GM18907 (cell line): ENCODE measurements at regions not wholly inside any gene's neighbourhood (a gene's known extent, or its start where the extent isn't known, plus 50 kb on each side); places are given as distances from the start of the nearest gene placed in this dataset.

ENCODE experiments used
- ATAC-seq: cut with Tn5 transposase; IDR thresholded peaks from one replicate; pipeline ENCODE4 v1.9.1; 2021; ENCODE audit warnings: mild to moderate bottlenecking, moderate library complexity; ENCODE audit not compliant: unreplicated experiment

DNA sequence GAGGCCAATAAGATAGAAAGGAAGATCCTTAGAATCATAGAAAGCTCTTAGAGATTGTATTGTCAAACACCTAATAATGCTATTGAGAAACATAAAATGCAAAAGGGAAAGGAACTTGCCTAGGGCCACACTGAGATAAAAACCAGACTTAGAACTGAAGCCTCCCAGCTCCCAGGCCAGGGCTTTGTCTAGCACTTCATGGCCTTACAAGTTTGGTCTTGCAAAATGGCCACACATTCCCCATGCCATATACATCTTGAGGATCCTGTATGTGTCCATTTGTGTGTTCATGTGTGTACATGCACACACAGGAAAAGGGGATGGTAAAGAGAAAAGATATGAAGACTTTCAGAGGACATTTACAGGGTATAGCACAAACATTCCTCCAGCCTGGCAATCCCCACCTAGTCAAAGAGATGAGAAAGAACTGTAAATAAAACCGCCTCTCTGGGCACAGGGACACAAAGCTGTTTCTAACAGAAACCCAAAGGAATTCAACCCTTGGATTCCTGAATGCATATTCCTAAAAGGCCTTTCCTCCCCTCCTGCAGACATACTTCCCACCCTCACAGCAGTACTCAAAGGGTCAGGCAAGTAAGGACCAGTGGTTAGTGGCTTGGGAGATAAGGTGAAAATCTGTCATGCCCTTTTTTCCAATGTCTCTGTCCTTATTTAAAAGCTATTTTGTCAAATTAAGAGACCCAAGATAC is 99.7 kb upstream of the KLHL29 start:
- ATAC-seq: no peak

DNA sequence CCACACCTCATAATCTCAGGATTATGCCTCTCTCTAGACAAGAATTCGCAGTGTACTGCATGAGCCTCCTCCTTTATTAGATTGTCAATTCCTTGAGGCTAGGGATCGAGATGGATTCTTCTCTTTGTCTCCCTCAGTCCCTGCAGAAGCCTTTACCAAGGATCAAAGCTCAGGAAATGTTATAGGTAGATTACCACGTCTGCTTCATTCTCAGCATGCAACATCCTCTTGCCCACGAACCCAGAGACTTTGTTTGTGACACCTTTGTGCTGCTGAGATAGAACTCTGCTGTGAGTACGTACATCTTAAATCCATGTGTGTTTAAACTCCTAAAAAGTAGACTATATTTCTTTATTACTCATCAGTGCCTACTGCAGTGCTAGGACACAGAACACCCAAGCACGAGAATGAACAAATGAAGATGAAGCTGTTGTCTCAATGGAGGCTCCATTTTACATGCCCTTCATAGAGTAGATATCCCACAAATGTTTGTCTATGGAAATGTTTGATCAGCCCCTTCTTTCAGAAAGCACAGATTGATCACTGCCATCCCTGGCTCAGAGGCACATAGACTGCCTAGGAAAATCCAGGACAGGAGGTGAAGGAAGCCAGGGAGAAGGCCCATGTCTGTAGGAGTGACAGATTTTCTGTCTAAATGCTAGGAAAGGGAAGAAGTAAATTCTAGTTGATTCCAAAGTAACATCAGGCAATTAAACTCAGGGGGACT is 98.8 kb upstream of the KLHL29 start:
- no peak for ATAC-seq

DNA sequence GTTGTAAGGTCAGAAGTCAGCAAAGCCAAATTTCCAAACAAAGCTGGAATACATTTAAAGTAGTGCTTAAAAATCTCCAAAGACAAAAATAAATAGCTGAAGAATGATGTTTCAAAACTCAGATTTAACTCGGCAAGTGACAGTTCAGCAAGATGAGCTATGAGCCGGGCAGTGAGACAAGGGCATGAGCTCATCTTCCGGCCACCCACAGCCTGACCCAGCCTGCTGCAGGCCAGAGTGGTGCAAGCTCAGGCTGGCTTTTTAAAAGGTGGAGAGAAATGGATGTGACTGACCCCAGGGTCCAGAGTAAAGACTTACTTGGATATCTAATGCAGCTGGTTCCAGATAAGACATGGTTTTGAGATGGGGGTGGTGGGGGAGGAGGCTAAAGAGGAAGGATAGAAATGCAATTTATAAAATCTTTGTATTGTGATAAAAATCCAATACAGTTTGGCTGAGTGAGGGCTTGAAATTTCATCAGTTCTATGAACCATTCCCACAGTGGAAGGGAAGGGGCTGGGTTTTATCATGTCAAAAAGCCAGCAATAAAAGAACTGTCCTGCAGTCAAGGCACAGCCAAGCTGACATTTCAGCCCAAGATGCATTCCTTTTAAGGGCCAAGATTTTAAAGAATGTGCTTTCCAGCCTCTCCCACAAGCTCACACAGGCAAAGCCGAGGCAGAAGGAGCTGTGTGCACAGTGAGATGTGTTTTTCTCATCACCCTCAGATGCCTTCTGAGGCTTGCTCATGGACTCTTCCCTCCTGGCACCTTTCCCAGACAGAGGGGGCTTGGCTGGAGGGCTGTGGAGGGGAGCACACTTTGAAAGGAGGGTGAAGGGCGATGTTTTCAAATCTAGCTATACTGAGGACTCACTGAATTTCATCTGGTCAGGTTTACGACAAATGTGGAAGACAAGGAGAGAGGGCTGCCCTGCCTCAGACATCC is 97.9 kb upstream of the KLHL29 start:
- no peak for ATAC-seq

DNA sequence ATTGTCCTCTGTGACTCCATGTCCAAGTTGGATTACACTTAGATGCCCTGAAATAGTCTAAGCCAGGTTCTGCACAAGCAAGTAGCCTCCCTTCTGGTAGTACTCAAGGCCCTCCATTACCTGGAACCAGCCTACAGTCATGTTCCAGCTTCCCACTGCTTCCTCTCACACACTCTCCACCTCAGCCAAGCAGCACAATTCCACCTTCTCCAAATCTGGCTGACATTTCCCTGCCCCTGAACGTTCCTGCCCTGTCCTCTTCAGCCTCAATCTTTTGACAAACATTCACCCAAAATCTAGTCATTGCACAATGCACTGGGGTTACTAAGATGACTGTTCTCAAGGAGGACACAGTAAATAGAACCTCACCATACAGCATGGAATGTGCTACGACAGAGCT is 95.3 kb upstream of the KLHL29 start:
- ATAC-seq: no peak

DNA sequence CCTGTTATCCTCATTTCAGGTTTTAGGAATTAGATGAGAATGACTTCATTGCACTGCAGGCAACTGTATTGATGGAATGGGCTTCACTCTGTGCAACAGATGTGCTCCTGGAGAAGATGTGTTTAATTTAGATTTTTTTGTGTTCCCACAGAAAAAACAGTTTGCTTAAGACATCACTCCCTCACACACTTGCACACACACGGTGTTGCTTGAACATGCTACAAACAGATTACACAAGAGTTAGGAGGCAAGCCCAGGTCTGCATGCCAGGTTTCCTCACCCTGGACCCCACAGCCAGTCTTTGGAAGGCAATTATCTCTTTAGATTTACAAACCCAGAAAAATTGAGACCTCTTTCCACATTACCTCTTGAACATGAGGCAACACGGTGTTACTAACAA is 93.7 kb upstream of the KLHL29 start:
- no peak for ATAC-seq

DNA sequence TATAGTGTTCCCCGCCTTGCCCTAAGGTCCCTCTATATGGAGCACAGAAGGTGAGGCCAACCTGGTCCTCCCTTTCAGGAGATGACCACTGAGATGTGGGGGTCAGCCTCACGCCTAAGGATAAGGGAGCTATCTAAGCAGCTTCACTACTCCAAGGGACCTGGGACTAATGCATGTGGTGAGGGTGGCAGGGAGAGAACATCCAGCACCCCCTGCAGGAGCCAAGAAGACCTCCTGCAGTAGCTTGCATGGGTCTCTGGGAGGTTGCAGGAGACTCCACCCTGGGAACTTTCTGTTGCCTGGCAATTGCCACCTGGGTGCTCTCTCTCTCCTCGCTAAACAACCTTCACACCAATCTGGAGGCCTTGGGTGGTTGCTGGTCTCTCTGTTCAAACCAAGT is 93.0 kb upstream of the KLHL29 start:
- no peak for ATAC-seq

DNA sequence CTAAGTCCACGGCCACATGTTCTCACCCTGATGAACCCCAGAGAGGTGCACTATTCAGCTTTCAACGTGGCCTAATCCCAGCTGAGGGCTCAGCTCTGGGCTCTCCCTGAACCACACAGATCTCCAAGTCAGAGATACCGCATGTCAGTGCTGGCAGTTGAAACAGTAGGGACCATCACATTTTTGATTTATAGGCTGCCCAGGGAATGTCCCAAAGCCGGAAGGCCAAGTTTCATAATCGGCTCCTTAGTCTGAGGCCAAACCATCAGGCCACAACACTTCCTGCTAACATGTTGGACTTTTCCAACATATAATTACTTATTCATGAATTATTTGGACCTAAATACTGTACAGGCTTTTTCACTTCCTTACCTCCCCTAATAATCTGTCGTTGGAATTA is 91.9 kb upstream of the KLHL29 start:
- no peak for ATAC-seq

DNA sequence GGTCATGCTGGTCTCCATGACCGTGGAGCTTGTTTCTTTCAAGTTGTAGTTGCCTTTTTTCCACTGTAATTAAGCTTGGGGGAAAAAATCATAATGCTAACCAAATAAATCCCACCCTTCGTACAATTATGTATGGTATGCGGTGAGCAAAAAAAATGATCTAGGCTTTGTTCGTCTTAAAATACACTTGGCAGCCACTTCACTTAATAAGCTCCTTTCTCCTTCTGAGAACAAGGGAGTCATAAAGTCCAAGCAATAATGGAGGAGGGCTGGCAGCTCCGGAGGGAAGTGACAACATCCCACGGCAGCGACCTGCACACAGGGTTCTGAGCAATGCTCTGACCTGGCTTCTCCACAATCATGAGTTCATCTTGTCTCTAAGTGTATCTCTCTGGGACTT is 91.2 kb upstream of the KLHL29 start:
- ATAC-seq: no peak

DNA sequence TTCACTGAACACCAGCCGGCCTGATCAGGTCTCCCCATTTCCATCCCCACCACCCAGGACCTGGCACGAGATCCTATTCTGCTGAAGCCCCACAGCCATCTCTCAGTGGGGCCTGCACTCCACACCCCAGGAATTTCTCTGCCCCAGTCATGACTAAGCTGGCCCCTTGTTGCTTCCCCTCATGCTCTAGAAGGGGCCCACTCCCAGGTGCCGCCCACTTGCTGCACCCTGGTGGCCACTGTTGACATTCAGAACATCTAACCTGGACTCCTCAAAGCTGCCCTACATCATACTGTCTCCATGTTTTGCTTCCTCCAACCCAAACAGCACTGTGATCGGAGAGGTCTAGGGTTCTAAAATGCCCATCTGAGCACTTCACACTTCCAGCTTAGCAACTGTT is 90.7 kb upstream of the KLHL29 start:
- ATAC-seq: no peak

DNA sequence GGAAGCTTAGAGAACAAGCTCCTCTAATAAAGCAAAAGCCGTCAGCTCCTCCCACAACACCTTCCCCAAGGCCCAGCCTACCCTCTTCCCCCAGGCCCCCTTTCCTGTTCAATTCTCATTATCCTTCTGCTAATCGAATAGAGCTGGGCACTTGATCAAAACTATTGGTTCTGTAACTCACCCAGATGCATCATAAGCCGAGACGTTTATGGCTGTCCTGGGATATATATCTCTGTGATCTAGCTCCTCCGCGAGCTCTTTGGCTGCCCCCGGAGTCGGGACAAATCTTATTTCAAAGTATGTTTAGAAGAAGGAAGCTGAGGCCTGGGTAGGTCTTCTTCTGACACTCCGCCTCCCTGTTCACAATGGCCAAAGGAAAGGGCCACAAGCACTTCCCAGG is 88.3 kb upstream of the KLHL29 start:
- ATAC-seq: no peak

DNA sequence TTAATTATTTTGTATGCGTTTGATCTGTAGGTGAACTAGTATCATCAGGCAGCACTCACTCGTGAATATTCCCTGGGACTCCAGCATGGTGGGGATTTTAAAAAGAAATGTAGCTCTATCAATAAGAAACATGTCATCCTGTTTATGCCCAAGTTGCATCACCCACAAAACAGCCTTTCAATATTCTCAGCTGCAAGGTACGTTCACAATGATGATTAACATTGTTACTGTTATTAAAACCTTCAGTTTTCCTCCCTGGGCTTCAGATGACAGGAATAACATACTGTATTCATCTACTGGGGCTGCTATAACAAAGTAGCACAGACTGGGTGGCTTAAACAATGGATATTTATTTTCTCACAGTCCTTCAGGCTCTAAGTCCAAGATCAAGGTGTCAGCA is 87.9 kb upstream of the KLHL29 start:
- ATAC-seq: no peak

DNA sequence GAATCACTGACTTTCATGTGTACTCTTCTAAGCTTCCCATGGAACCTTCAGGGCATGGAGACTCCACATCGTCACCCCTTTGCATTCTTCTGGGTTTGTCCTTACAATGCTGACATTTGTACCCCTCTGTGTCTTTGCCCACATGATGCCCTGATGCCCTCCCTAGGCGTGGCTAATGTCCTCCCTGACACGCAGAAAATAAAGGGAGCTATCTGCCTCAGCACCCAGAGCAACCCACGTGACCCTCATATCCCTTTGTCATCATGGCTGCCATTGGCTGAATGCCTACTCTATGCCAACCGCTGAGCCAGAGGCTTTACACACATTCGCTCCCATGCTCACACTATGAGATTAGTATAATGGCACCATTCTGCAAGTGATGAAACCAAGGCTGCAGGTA is 86.4 kb upstream of the KLHL29 start:
- no peak for ATAC-seq

DNA sequence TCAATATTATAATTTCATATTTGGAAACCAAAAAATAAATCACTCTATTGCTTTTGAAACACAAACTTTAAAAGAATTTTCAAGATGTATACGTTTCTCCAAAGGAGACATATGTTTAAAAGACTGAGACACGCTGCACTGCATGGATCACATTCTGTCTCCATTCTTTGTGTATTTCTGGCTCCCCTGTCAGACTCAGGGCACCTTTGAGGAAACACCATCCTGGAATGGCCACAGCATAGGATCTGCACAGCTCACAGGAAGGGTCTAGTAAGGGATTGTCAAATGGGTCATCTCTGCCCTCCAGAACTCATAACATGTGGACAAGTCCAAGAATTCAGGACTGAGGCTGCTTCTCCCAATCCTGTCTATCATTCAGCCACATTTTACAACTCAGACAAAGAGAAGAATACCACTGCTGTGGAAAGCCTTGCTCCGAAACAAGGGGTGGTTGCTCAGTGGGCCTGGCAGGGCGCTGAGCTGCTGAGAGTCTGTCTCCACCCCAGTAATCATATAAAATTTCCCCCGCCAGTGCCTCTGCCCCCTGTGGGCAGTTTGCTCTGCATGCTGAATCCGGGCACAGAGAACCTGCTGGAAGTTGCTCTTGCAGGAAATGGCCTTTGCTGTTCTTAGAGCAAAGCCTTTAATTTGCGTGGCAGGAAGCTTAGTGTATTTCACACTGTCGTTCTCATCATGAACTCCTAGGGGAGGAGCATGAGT is 85.3 kb upstream of the KLHL29 start:
- ATAC-seq: no peak

DNA sequence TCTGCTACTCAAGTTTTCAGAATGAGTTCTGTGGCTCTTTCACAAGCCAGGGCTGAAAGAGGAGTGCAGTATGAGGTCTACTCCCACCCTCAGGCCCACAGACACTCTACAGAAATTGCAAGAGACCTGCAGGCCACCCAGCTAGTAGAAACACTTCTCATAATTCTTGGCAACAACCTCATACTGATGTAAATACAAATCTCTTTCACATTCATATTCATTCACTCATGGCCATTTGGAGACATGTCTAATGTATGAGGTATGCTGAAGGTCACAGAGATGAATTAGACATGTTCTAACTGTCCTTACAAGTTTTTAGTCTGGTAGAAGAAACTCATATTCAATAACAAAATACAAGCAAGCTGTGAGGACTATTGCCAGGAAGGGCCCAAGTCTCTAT is 83.8 kb upstream of the KLHL29 start:
- ATAC-seq: no peak

DNA sequence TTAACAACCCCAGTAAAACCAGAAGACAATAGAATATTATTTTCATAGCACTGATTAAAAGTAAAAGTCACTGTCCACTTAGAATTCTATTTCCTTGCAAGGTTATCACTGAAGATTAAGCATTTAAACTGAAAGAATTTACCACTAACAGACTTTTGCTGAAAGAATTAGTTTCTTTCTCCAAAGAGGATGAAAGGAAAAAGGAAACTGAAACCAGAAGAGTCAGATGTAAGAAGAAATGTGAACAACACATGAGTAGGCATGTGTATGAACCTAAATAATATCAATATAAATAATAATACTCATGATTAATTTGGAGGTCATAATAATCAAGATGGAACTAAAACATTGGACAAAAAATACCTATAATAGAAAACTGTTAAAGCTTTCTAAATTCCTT is 82.4 kb upstream of the KLHL29 start:
- no peak for ATAC-seq

DNA sequence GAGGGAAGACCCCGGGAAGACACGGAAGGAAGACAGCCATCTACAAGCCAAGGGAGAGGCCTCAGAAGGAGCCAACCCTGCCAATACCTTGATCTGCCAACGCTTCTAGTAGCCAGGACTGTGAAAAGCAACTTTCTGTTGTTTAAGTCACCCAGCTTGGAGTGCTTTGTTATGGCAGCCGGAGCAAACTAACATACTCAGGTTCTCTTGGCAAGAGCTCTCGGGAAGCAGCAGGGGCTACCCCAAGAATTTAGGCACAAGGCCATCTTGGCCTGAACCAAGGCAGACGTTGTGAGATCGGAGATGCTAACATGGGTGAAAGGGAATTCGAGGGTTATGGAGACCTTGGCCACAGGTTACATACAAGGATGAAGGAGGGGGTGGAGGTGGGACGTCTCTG is 78.6 kb upstream of the KLHL29 start:
- no peak for ATAC-seq

DNA sequence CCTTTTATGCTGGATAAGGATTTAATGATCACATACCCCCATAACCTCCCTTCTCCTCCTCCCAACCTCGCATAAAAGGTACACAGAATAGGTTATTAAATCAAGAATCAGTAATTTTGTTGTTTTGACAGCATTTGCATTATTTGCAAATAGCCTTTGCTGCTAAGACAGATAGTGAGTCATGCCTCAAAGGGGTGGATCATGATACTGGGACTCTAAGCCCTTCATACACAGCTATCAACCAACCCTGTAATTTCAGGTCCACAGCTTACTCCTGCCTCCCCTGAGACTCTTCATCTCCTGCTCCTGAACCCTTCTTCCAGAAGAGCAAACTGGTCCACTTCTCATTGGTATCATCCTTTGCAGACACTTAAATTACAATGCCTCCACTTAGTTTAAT is 73.8 kb upstream of the KLHL29 start:
- no peak for ATAC-seq

DNA sequence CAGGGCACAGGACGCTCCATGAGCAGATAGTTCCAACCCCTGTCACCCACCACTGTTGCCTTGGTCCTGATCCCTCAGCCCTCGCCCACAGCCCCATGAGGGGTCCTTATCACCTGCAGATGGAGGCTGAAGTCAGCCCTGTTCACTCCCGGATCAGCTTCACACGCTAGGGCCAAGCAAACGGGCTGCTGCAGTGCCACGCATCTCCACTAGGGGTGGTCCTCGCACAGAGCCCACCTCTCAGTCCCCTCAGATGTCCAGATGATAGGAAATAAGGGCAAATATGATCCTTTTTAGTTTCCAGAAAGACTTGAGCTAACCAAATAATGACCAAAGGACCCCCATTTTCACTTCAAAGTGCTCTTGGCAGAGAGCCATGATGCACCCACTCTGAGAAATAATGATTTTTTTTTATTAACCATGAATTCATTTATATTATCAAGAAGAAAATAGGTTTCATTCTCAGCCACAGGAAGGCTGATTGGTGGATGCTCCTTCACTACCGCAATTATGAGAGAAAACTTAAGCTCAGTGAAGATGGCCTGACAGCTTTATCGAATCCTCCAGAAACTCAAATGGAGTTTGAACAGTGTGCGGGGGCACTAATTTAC is 71.9 kb upstream of the KLHL29 start:
- peak; percentile 86 for ATAC-seq

DNA sequence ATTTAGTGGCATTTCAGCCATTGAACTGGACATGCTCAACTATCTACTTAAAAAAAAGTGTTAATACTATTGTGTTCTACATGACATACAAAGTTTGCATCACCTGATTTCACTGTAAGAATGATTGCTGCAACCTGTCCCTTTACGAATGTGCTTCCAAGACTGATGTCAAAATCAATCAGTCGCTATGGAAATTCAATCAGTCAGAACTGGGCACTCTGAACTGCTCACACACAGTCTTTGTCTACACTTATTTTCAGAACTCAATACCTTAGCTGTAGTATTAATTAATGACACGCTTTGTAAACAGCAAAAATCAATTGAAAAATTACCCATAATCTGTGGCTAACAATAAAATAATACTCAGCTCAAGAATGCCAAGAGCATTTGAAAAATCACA is 70.3 kb upstream of the KLHL29 start:
- ATAC-seq: no peak

DNA sequence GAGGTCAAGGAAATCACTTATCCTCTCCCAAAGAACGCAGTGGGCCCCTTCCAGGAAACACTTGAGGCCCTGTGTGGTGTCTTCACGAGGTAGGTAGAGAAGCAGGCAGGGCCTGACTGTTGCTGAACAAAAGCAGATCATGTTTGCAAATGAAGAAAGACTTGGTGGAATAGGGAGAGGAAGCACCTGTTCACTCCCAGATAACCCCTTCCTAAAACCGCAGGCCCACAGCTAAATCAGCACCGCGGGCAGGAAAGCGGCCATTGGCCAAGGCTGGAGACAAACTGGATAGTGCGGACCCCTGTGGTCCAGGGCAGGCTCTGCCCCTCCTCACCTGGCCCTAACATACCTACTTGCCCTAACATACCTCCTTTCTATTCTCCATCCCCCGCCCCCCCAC is 64.9 kb upstream of the KLHL29 start:
- ATAC-seq: no peak

DNA sequence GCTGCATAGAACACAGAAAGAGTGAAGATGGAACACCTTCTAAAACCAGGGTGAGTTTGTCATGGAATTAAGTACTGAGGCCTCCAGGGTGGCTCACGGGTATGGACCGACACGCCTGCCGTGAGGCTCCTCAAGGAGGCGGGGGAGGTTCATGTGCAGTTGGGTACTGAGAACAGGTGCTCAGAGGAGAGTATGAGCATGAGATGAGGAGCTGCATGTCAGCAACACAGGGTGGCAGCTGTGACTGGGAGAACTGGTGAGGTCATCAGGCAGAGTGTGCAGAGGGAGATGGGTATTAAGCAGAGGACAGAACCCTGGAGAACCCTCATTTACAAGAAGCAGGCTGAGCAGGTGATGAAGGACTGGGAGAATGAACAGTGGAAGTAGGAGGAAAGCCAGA is 63.2 kb upstream of the KLHL29 start:
- no peak for ATAC-seq
